ENCODE measurements at regions not wholly inside any gene's neighbourhood (a gene's known extent, or its start where the extent isn't known, plus 50 kb on each side); places are given as distances from the start of the nearest gene placed in this dataset.

DNA sequence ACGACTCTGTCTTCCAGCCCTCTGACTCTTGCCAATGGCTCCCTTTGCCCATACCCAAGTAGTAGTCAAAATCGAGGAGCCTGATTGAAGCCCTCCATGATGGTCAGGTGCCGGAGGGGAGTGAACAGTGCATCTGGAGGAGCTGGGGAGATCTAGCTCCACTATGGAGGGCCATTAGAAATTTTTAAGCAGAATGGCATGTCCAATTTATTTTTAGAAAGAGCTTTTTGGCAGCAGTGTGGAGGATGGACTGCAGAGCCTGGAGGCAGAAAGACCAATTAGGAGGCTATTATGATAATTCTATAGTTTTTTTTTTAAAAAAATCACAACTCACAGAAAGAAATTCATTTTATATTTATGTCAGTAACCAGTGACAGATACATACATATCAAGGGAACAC, 92.7 kb upstream of the SLC7A1 start:
- Mint-ChIP-seq H3K4me1 (no peaks in the 10 kb centered on the region), H3K4me3 (no peak overlapping the region), H3K36me3 (ENCODE audit: low read depth) (no peaks in the 10 kb centered on the region), H3K27me3 (peaks cover 21% of the 10 kb centered on the region), H3K9me3 (no peaks in the 10 kb centered on the region), H3K27ac (no peak overlapping the region)
- DNase-seq: no peak
- POLR2A ChIA-PET: no interaction called here
- CTCF ChIA-PET: no interaction called here

DNA sequence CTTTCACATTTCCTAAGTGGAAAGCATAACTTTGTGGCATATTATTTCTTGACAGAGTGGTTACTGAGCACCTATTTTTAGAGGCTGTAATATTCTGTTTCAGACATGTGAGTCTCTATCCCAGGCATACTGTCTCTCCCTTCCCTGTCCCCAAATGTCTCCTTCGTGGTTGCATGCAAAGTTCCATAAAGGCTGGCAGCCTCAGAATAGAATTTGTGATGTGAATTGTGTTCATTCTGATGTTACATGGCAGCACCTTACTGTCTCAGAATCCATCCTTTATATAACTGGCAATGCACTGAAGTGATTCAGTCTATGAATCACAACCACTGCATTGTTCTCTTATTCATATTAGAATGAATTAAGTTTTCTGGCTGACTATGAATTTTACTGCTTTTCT, 89.0 kb upstream of the SLC7A1 start:
- Mint-ChIP-seq H3K9me3 (no peaks in the 10 kb centered on the region), H3K27ac (no peak overlapping the region), H3K36me3 (ENCODE audit: low read depth) (no peaks in the 10 kb centered on the region), H3K4me3 (no peak overlapping the region), H3K27me3 (peaks cover 18% of the 10 kb centered on the region), H3K4me1 (no peaks in the 10 kb centered on the region)
- no peak for DNase-seq
- ChIA-PET POLR2A (no interaction called here), CTCF (no interaction called here)

DNA sequence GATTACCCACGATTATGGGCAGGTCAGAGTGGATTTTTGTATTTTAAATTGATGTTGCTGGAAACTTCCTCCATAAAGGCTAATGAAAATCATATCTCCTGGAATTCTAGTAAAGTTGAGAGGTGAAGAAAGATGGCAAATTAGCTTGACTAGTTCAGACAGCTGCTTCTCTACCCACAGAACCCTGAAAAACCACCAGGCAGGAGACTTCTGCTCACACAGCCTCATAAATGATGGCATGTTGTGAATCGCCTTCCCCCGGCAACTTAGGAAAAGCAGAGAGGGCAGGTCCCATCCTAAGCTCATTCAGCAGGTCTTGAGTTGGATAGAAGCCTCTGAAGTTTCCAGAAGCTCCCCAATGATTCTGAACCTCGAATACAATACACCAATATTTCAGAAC, 87.6 kb upstream of the SLC7A1 start:
- Mint-ChIP-seq H3K27me3 (peaks cover 16% of the 10 kb centered on the region), H3K9me3 (no peaks in the 10 kb centered on the region), H3K4me1 (no peaks in the 10 kb centered on the region), H3K4me3 (no peak overlapping the region), H3K27ac (no peak overlapping the region), H3K36me3 (ENCODE audit: low read depth) (no peaks in the 10 kb centered on the region)
- DNase-seq: no peak
- ChIA-PET POLR2A (no interaction called here), CTCF (interaction anchor here (1.1 kb wide), 1 partner anchor 175 kb away, joined by 3 read pairs; no protein-coding TSS in a partner anchor)

DNA sequence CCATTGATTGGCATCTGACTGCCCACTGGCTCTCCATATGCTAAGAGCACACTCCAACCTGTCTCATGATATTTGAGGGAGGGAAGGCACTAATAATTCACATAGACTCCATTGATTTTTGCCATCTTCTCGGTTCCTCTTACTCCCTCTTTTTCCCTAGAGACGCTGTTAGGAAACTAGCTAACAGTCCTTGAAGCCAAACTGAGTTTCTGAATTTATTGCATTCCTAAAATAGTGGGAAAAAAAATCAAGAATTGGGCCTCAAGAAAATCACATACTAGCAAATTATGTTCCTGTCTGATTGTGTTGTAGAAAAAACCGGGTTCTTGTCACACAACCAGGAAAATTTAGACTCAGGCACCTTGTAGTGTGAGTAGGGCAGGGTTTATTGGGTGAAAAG, 86.4 kb upstream of the SLC7A1 start:
- no peaks in the 10 kb centered on the region for H3K9me3 Mint-ChIP-seq
- no peaks in the 10 kb centered on the region for H3K4me1 Mint-ChIP-seq
- no peak overlapping the region for H3K4me3 Mint-ChIP-seq
- H3K27ac Mint-ChIP-seq: no peak overlapping the region
- CTCF ChIA-PET: interaction anchor here (1.1 kb wide), 1 partner anchor 25 kb away, joined by 3 read pairs; no protein-coding TSS in a partner anchor
- H3K36me3 Mint-ChIP-seq (ENCODE audit: low read depth): no peaks in the 10 kb centered on the region
- POLR2A ChIA-PET: no interaction called here
- H3K27me3 Mint-ChIP-seq: peaks cover 10% of the 10 kb centered on the region
- no peak for DNase-seq

DNA sequence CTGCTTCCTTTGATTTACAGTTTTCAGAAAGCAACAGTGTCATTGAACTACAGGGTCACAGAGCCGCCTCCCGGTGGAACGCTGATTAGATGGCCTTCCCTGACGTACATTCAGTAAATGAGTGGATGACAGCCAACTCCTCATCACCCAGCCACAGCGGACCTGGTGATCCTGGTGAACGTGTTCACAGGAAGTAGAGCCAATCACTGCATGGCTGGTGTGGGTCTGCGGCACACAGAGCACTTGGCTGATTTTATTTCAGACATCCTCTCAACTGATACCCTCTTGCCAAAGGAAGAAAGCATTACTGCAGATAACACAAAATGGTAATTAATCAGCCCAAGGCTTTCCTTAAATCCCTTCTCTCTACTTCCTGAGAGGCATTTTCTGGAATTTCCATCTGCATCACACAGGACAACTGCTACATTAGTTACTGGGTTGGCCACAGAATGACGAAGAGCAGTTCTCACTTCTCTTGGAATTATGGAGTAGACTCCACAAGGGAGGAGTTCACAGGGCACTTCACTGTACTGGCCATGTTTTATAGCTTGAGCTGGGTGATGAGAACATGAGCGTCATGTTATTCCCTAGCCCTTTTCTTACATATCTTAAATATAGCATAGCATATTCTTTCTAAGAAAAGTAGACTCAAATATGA, 84.0 kb upstream of the SLC7A1 start:
- no peaks in the 10 kb centered on the region for H3K4me1 Mint-ChIP-seq
- ChIA-PET CTCF (no interaction called here), POLR2A (no interaction called here)
- H3K27ac Mint-ChIP-seq: no peak overlapping the region
- H3K27me3 Mint-ChIP-seq: peaks cover 7% of the 10 kb centered on the region
- H3K36me3 Mint-ChIP-seq (ENCODE audit: low read depth): no peaks in the 10 kb centered on the region
- H3K9me3 Mint-ChIP-seq: no peaks in the 10 kb centered on the region
- no peak for DNase-seq
- no peak overlapping the region for H3K4me3 Mint-ChIP-seq

DNA sequence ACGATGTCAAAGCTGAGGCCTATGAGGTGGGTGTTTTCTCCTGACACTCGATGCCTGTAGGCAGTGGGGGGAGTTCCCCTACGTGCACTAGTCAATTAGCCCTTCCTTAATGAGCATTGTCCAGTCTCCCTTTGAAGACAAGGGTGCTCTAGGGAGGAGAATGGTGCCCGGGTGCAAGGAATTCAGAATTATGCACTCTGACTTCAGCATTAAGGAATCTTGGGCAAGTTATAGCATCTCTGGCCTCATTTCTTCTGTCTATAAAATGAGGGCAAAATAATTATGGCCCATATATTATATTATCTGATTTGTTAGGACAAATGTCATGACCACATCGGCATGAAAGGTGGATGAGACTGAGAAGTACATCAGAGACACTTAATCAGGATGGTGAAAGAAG, 82.1 kb upstream of the SLC7A1 start:
- no peaks in the 10 kb centered on the region for H3K36me3 Mint-ChIP-seq (ENCODE audit: low read depth)
- no peak overlapping the region for H3K4me3 Mint-ChIP-seq
- no peaks in the 10 kb centered on the region for H3K4me1 Mint-ChIP-seq
- no peaks in the 10 kb centered on the region for H3K9me3 Mint-ChIP-seq
- H3K27ac Mint-ChIP-seq: no peak overlapping the region
- DNase-seq: no peak
- CTCF ChIA-PET: interaction anchor here (0.6 kb wide), 1 partner anchor 118 kb away, joined by 3 read pairs; no protein-coding TSS in a partner anchor
- H3K27me3 Mint-ChIP-seq: peaks cover 7% of the 10 kb centered on the region
- POLR2A ChIA-PET: no interaction called here

DNA sequence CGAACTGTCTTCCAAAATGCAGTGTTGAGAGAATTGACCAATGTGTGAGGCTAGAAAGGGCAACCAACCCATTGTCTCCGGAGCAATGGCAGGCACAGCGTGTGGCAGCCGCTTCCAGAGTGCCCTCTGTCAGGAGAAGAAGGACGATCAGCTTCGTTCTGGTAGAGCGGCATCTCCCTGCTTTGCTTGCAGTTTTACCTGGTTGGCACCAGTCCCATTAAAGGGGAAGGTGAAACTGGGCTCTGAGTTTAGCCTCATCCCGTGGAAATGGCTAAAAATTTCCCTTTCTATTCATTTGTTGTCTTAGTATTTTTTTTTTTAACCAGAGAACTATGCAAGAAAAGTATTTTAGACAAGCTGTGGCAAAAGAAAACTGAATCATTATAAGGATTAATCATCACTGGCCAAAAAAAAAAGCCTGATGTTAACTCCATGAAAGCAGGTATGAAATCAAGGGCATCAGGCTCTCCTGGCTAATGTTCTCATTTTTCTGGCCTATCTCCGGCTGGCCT, 81.5 kb upstream of the SLC7A1 start:
- no peaks in the 10 kb centered on the region for H3K36me3 Mint-ChIP-seq (ENCODE audit: low read depth)
- H3K27me3 Mint-ChIP-seq: peaks cover 7% of the 10 kb centered on the region
- no peak overlapping the region for H3K27ac Mint-ChIP-seq
- no peaks in the 10 kb centered on the region for H3K4me1 Mint-ChIP-seq
- no peaks in the 10 kb centered on the region for H3K9me3 Mint-ChIP-seq
- ChIA-PET POLR2A (no interaction called here), CTCF (no interaction called here)
- H3K4me3 Mint-ChIP-seq: no peak overlapping the region
- DNase-seq: no peak

DNA sequence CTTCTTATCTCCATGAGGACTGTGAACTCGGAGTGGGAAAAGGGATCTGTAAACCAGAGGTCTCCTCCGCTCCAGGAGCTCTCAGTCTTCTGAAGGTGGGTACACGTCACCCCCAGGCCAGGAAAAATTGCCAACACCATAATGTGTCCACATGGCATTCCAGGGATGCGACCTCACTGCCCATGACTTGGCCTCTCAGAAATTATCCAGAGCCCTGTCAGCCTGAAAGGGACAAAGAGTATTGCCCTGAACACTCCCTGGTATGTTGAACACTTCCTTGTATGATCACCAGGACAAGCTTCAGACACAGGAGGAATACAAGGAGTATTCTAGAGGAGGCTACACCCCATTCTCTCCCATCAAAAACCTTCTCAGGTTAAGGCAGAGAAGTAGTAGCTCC, 81.0 kb upstream of the SLC7A1 start:
- Mint-ChIP-seq H3K9me3 (no peaks in the 10 kb centered on the region), H3K4me3 (no peak overlapping the region), H3K27me3 (peaks cover 5% of the 10 kb centered on the region), H3K27ac (no peak overlapping the region), H3K36me3 (ENCODE audit: low read depth) (no peaks in the 10 kb centered on the region), H3K4me1 (no peaks in the 10 kb centered on the region)
- POLR2A ChIA-PET: no interaction called here
- CTCF ChIA-PET: interaction anchor here (0.7 kb wide), 1 partner anchor 31 kb away, joined by 3 read pairs; no protein-coding TSS in a partner anchor
- no peak for DNase-seq

DNA sequence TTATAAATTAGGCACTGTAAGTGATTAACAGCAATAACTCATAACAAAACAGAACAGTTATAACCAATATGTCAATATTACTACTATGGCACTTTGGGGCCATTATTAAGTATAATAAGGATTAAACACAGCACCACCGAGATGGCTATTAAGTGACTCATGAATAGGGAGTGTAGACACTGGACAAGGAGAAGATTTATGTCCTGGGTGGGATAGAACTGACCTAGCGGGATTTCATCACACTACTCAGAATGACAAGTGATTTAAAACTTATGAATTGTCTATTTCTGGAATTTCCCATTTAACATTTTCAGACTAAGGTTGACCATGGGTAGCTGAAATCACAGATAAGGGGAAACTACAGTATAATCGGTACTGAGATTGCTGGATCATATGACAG, 79.0 kb upstream of the SLC7A1 start:
- Mint-ChIP-seq H3K27me3 (peaks cover 2% of the 10 kb centered on the region), H3K27ac (no peak overlapping the region), H3K9me3 (no peaks in the 10 kb centered on the region), H3K4me1 (no peaks in the 10 kb centered on the region), H3K36me3 (ENCODE audit: low read depth) (no peaks in the 10 kb centered on the region), H3K4me3 (no peak overlapping the region)
- ChIA-PET POLR2A (no interaction called here), CTCF (no interaction called here)
- DNase-seq: no peak

DNA sequence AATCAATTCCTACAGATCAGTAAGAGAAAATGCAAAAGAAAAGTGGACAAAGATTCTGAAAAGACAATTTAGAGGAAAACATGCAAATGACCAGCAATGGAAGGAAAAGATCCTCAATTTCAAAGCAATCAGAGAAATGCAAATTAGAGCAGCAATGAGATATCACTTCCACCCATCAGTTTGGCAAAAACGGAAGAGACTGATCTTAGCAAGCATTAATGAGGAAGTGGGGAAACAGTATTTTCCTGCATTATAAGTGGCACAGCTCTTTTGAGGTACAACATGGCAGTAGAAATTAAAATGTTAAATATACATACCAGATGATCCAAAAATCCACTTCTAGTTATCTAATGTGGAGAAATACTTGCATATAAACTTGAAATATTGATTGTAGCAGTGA, 69.1 kb upstream of the SLC7A1 start:
- H3K27ac Mint-ChIP-seq: no peak overlapping the region
- POLR2A ChIA-PET: no interaction called here
- H3K9me3 Mint-ChIP-seq: peaks cover 15% of the 10 kb centered on the region
- no peaks in the 10 kb centered on the region for H3K36me3 Mint-ChIP-seq (ENCODE audit: low read depth)
- H3K27me3 Mint-ChIP-seq: peaks cover 29% of the 10 kb centered on the region
- DNase-seq: no peak
- CTCF ChIA-PET: interaction anchor here (1.8 kb wide), 1 partner anchor 26 kb away, joined by 5 read pairs; no protein-coding TSS in a partner anchor
- H3K4me1 Mint-ChIP-seq: no peaks in the 10 kb centered on the region
- no peak overlapping the region for H3K4me3 Mint-ChIP-seq

DNA sequence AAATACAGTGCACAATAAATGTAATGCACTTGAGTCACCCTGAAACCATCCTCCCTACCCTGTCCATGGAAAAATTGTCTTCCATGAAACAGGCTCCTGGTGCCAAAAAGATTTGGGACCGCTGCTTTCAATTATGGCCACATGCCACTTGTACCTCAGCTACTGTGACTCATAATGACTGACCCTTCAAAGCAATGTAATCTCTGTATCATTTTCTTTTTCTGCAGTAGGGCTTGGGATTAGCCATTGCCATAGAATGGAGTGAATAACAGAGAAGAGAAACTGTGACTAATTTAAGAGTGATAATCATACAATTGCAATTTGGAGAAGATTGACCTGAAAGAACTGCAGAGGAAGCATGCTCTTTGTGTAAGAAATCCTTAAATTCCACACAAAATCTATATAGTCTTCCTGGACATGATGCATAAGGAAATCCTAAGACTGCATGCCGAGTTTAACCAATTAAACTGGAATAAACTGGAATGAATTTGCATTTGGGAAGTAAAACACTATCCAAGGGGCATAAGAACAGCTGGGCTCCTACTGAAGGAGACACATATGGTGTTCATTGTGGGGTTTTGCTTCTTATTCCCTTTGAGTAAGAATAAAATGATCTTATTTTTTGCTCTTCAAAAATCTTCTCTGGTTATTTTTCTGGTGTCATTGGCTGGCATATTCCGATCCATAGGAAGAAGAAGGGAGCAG, 59.5 kb upstream of the SLC7A1 start:
- Mint-ChIP-seq H3K36me3 (ENCODE audit: low read depth) (no peaks in the 10 kb centered on the region), H3K4me3 (no peak overlapping the region), H3K4me1 (no peaks in the 10 kb centered on the region), H3K27ac (no peak overlapping the region), H3K27me3 (no peaks in the 10 kb centered on the region), H3K9me3 (peaks cover 10% of the 10 kb centered on the region)
- POLR2A ChIA-PET: no interaction called here
- no peak for DNase-seq
- CTCF ChIA-PET: no interaction called here

DNA sequence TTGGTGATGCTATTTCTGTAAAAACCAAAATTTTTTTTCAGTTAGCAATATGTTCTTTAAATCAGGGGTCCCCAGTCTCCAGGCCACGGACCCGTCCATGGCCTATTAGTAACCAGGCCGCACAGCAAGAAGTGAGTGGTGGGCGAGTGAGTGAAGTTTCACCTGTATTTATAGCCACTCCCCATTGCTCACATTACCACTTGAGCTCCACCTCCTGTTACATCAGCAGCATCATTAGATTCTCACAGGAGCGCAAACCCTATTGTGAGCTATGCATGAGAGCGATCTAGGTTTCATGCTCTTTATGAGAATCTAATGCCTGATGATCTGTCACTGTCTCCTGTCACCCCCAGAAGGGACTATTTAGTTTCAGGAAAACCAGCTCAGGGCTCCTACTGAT, 58.9 kb upstream of the SLC7A1 start:
- no peak for DNase-seq
- no peak overlapping the region for H3K4me3 Mint-ChIP-seq
- no peak overlapping the region for H3K27ac Mint-ChIP-seq
- CTCF ChIA-PET: interaction anchor here (0.6 kb wide), 1 partner anchor 178 kb away, joined by 3 read pairs; no protein-coding TSS in a partner anchor
- no peaks in the 10 kb centered on the region for H3K36me3 Mint-ChIP-seq (ENCODE audit: low read depth)
- no peaks in the 10 kb centered on the region for H3K27me3 Mint-ChIP-seq
- POLR2A ChIA-PET: no interaction called here
- H3K9me3 Mint-ChIP-seq: peaks cover 5% of the 10 kb centered on the region
- H3K4me1 Mint-ChIP-seq: no peaks in the 10 kb centered on the region

DNA sequence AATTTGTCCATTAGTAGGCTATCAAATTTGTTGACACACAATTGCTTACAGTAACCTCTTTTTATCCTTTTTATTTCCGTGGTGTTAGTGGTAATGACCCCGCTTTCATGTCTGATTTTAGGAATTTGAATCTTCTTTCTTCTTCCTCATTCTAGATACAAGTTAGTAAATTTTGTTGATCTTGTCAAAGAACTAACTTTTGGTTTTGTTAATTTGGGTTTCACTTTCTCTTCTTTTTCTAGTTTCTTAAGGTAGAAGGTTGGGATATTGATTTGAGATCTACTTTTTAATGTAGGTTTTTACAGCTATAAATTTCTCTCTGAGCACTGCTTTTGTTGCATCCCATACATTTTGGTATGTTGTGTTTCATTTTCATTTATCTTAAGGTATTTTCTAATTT, 53.3 kb upstream of the SLC7A1 start:
- DNase-seq: no peak
- Mint-ChIP-seq H3K36me3 (ENCODE audit: low read depth) (peaks cover 7% of the 10 kb centered on the region), H3K27ac (no peak overlapping the region), H3K9me3 (peaks cover 8% of the 10 kb centered on the region), H3K4me1 (peaks cover 5% of the 10 kb centered on the region), H3K27me3 (no peaks in the 10 kb centered on the region), H3K4me3 (no peak overlapping the region)
- ChIA-PET POLR2A (no interaction called here), CTCF (no interaction called here)
